K562 (cell line): ENCODE measurements at regions not wholly inside any gene's neighbourhood (a gene's known extent, or its start where the extent isn't known, plus 50 kb on each side); places are given as distances from the start of the nearest gene placed in this dataset.

Experiments used
- ATAC-seq: fragments of 200-7000 bp; cut with Tn5 transposase; 3 replicates; pipeline ENCODE4 v1.9.1; 2020; ENCODE audit warnings: moderate library complexity
- BruUV-seq: library from RNA; stranded (reverse); fragments of 400-500 nt; replicated peaks from 2 replicates; lab custom pipeline; 2021; lab: Mats Ljungman, UMichigan
- CTCF ChIA-PET: fragments of 300-600 bp; formaldehyde crosslinking; extraction: SDS; loops from one replicate; lab custom pipeline; 2021; ENCODE audit warnings: low intra/inter-chr PET ratio; lab: Yijun Ruan, JAX
- POLR2A ChIA-PET: fragments of 300-600, 350-650 bp; sonication (Branson Sonifier 250); formaldehyde crosslinking; extraction: SDS; loops from one replicate; lab custom pipeline; 2021; ENCODE audit warnings: antibody characterized with exemption, inconsistent platforms; lab: Yijun Ruan, JAX
- DNase-seq, 4 experiments: peaks; one replicate each; pipeline versions ENCODE4 v3.0.0 to v3.0.0-alpha.2; 2011 to 2018; ENCODE audit warnings: low spot score in 3 of 4, mixed read lengths in 3 of 4; ENCODE audit errors: extremely low read depth in 1 of 4
- FAIRE-seq: peaks from 2 replicates; lab custom pipeline; 2011; peaks lifted over from hg19 to GRCh38; lab: Jason Lieb, UNC
- H2AFZ ChIP-seq: 2 replicates; pipeline ENCODE4 v1.6.0; 2011; ENCODE audit warnings: low read depth, low read length, control low read depth, inconsistent platforms
- H3K27ac ChIP-seq: fragments of 200-600 bp; 3 replicates; pipeline ENCODE4 v1.8.0; 2011; ENCODE audit warnings: low read depth, mild to moderate bottlenecking, control low read depth, inconsistent platforms, low read length, moderate library complexity, mixed read lengths; ENCODE audit errors: extremely low read depth
- H3K27me3 ChIP-seq, 2 experiments: fragments of 300-600 bp in 1 of 2; 2 replicates in 1 of 2; 3 replicates in 1 of 2; pipeline versions ENCODE4 v1.6.0 to v1.8.0; 2011; ENCODE audit warnings: inconsistent platforms in 2 of 2, low read length in 2 of 2, mild to moderate bottlenecking in 1 of 2, mixed read lengths in 1 of 2, moderate library complexity in 1 of 2; ENCODE audit not compliant: control insufficient read depth in 2 of 2, insufficient read depth in 2 of 2
- H3K36me3 ChIP-seq: fragments of 300-600 bp; 3 replicates; pipeline ENCODE4 v1.8.0; 2011; ENCODE audit warnings: mild to moderate bottlenecking, low read length, inconsistent platforms; ENCODE audit not compliant: control insufficient read depth, insufficient read depth
- H3K4me1 ChIP-seq, 2 experiments: fragments of 200-600 bp in 1 of 2; replicated peaks in 1 of 2; 2 replicates in 1 of 2; 3 replicates in 1 of 2; pipeline versions ENCODE4 v1.5.1 to v1.8.0; 2011; ENCODE audit warnings: inconsistent platforms in 2 of 2, low read length in 2 of 2, mild to moderate bottlenecking in 1 of 2, mixed read lengths in 1 of 2, moderate library complexity in 1 of 2; ENCODE audit not compliant: control insufficient read depth in 2 of 2, insufficient read depth in 2 of 2
- H3K4me2 ChIP-seq: 2 replicates; pipeline ENCODE4 v1.6.1; 2011; ENCODE audit warnings: low read length, control low read depth, inconsistent platforms, mixed read lengths; ENCODE audit not compliant: insufficient read depth
- H3K4me3 ChIP-seq: fragments of 200-600 bp; sonication (generic), shearing (Covaris generic); 2 replicates; pipeline ENCODE4 v1.5.1; 2016; ENCODE audit warnings: control low read depth, inconsistent platforms
- H3K79me2 ChIP-seq: fragments of 200-600 bp; 3 replicates; pipeline ENCODE4 v1.8.0; 2011; ENCODE audit warnings: low read length, inconsistent platforms; ENCODE audit not compliant: control insufficient read depth, insufficient read depth
- H3K9ac ChIP-seq, 2 experiments: 2 replicates each; pipeline versions ENCODE4 v1.6.0 to v1.6.1; 2011; ENCODE audit warnings: low read depth in 2 of 2, low read length in 2 of 2, control low read depth in 1 of 2, inconsistent platforms in 1 of 2, mild to moderate bottlenecking in 1 of 2, mixed read lengths in 1 of 2; ENCODE audit not compliant: insufficient read depth in 1 of 2
- H3K9me1 ChIP-seq: one replicate; pipeline ENCODE4 v1.6.0; 2011; ENCODE audit warnings: inconsistent platforms, mild to moderate bottlenecking, low read length, moderate library complexity; ENCODE audit not compliant: control insufficient read depth, insufficient read depth
- H3K9me3 ChIP-seq: replicated peaks from 2 replicates; pipeline ENCODE4 v1.5.1; 2011; ENCODE audit warnings: low read depth, low read length, inconsistent platforms; ENCODE audit not compliant: control insufficient read depth, insufficient read depth
- H4K20me1 ChIP-seq: replicated peaks from 2 replicates; pipeline ENCODE4 v1.6.1; 2011; ENCODE audit warnings: low read length, inconsistent platforms, mixed read lengths; ENCODE audit not compliant: control insufficient read depth, insufficient read depth
- HDAC3 ChIP-seq: fragments of 450-650 bp; IDR thresholded peaks from 2 replicates; pipeline ENCODE4 v1.6.1; 2018; ENCODE audit warnings: borderline replicate concordance, mild to moderate bottlenecking, moderate library complexity; ENCODE audit not compliant: partially characterized antibody
- KHSRP ChIP-seq: fragments of 450-650 bp; IDR thresholded peaks from 2 replicates; pipeline ENCODE4 v1.6.1; 2017
- LARP7 ChIP-seq: fragments of 450-650 bp; IDR thresholded peaks from 2 replicates; pipeline ENCODE4 v1.6.1; 2016
- MECOM ChIP-seq: fragments of 250-450 bp; sonication (Bioruptor Pico); IDR thresholded peaks from 2 replicates; pipeline ENCODE4 v1.8.0; 2022; ENCODE audit warnings: inconsistent platforms
- NFIC ChIP-seq: fragments of 450-650 bp; IDR thresholded peaks from 2 replicates; pipeline ENCODE4 v1.6.1; 2017; ENCODE audit warnings: mild to moderate bottlenecking, inconsistent platforms
- SREBF1 ChIP-seq: fragments of 150-350 bp; IDR thresholded peaks from 2 replicates; pipeline ENCODE4 v1.6.1; 2014; ENCODE audit warnings: antibody characterized with exemption, low read depth, low read length, borderline replicate concordance
- ZBTB11 ChIP-seq, 3 experiments: fragments of 200-800 bp in 1 of 3; fragments of 250-450 bp in 1 of 3; fragments of 450-650 bp in 1 of 3; sonication (Bioruptor Pico) in 1 of 3; sonication (Bioruptor generic) in 1 of 3; formaldehyde crosslinking in 1 of 3; IDR thresholded peaks; 2 replicates each; pipeline versions ENCODE4 v1.6.1 to v1.8.0; 2016 to 2022; ENCODE audit warnings: mild to moderate bottlenecking in 2 of 3, missing genetic modification characterization in 2 of 3, missing compliant biosample characterization in 1 of 3, moderate library complexity in 1 of 3
- ZBTB40 ChIP-seq, 2 experiments: fragments of 450-650 bp in 1 of 2; sonication (generic) in 1 of 2; formaldehyde crosslinking in 1 of 2; IDR thresholded peaks; 2 replicates each; pipeline versions ENCODE4 v1.7.1 to v1.9.0; 2016 to 2022; ENCODE audit warnings: inconsistent platforms in 1 of 2, mild to moderate bottlenecking in 1 of 2, missing genetic modification reagents in 1 of 2
- ZNF740 ChIP-seq, 3 experiments: fragments of 200-800 bp in 1 of 3; sonication (Bioruptor generic) in 1 of 3; sonication (generic) in 1 of 3; formaldehyde crosslinking in 1 of 3; IDR thresholded peaks; 2 replicates each; pipeline versions ENCODE4 v1.6.1 to v1.8.0; 2016 to 2022; ENCODE audit warnings: mild to moderate bottlenecking in 2 of 3, missing compliant biosample characterization in 2 of 3, missing genetic modification characterization in 2 of 3, missing genetic modification reagents in 1 of 3
- in situ Hi-C: fragments of 300-500 bp; cut with MboI; formaldehyde crosslinking; loops from 4 replicates; pipeline ENCODE4 v1.15.0; 2018; ENCODE audit warnings: inconsistent platforms, mixed read lengths
- intact Hi-C: fragments of 100-400 bp; cut with micrococcal nuclease; formaldehyde crosslinking; loops from 2 replicates; pipeline ENCODE4 v1.14.2; 2022

- Histone ChIP-seq H3K27me3 (no peaks in the 10 kb centered on the region), H3K79me2 (no peaks in the 10 kb centered on the region), H3K4me1 (no peaks in the 10 kb centered on the region), H3K4me2 (no peak overlapping the region), H3K27ac (no peak overlapping the region), H3K9ac (no peak overlapping the region), H2AFZ (no peak overlapping the region), H3K4me3 (no peak overlapping the region), H3K9me3 (no peaks in the 10 kb centered on the region), H3K9me1 (no peaks in the 10 kb centered on the region), H4K20me1 (no peaks in the 10 kb centered on the region), H3K36me3 (no peaks in the 10 kb centered on the region)
- POLR2A ChIA-PET, result no interaction called here
- no peak for ATAC-seq
- FAIRE-seq, result no peak
- intact Hi-C loops (no loop called here), in situ Hi-C loops (no loop called here)
- CTCF ChIA-PET, result no interaction called here
- no TSS peak for BruUV-seq
- DNase-seq, result no peak
- TF ChIP-seq NFIC (no peak), MECOM (CRISPR knock-in tag) (no peak), HDAC3 (no peak), LARP7 (no peak), ZBTB40 (IDR thresholded peaks at IDR 0.05) (no peak), ZBTB40 (CRISPR knock-in tag; IDR thresholded peaks at IDR 0.05) (no peak), SREBF1 (no peak), ZBTB11 (CRISPR knock-in tag; IDR thresholded peaks at IDR 0.05) (no peak), ZNF740 (CRISPR knock-in tag; IDR thresholded peaks at IDR 0.05) (no peak), ZNF740 (tag; IDR thresholded peaks at IDR 0.05) (no peak), KHSRP (no peak)
Observed at GRCh38 chr4:117284736-117285135, 199.4 kb upstream of the TRAM1L1 start.
